GM23338 (cell line): ENCODE measurements at regions not wholly inside any gene's neighbourhood (a gene's known extent, or its start where the extent isn't known, plus 50 kb on each side); places are given as distances from the start of the nearest gene placed in this dataset.

Source experiments
- ATAC-seq: fragments of 200-7000 bp; cut with Tn5 transposase; 3 replicates; pipeline ENCODE4 v1.9.1; 2020
- DNase-seq: peaks from one replicate; pipeline ENCODE4 v3.0.0-alpha.2; 2015; ENCODE audit warnings: low spot score
- H2AFZ ChIP-seq: fragments of 200-600 bp; sonication (generic); 2 replicates; pipeline ENCODE4 v1.8.0; 2016; ENCODE audit warnings: antibody characterized with exemption, mild to moderate bottlenecking, moderate library complexity
- H3F3A ChIP-seq: fragments of 200-600 bp; sonication (generic); replicated peaks from 2 replicates; pipeline ENCODE4 v1.8.0; 2017; ENCODE audit warnings: antibody characterized with exemption, mixed run types, low read depth
- H3K27ac ChIP-seq: fragments of 200-600 bp; sonication (generic); 2 replicates; pipeline ENCODE4 v1.6.1; 2016; ENCODE audit warnings: low read depth
- H3K27me3 ChIP-seq: fragments of 200-600 bp; sonication (generic); 2 replicates; pipeline ENCODE4 v1.8.0; 2016; ENCODE audit warnings: mild to moderate bottlenecking, mixed run types, moderate library complexity; ENCODE audit not compliant: insufficient read depth
- H3K36me3 ChIP-seq: fragments of 200-600 bp; sonication (generic); 2 replicates; pipeline ENCODE4 v1.8.0; 2016; ENCODE audit warnings: mild to moderate bottlenecking; ENCODE audit not compliant: insufficient read depth
- H3K4me1 ChIP-seq: fragments of 200-600 bp; sonication (generic); 2 replicates; pipeline ENCODE4 v1.8.0; 2016; ENCODE audit warnings: mild to moderate bottlenecking, moderate library complexity; ENCODE audit not compliant: insufficient read depth
- H3K4me2 ChIP-seq: fragments of 200-600 bp; sonication (generic); 2 replicates; pipeline ENCODE4 v1.7.1; 2017; ENCODE audit warnings: mixed run types
- H3K4me3 ChIP-seq: fragments of 200-600 bp; sonication (generic); 2 replicates; pipeline ENCODE4 v1.6.1; 2016; ENCODE audit warnings: mixed run types
- H3K79me2 ChIP-seq: fragments of 200-600 bp; sonication (generic); replicated peaks from 2 replicates; pipeline ENCODE4 v1.8.0; 2017; ENCODE audit warnings: mild to moderate bottlenecking; ENCODE audit not compliant: insufficient read depth
- H3K9me2 ChIP-seq: fragments of 200-600 bp; sonication (generic); 2 replicates; pipeline ENCODE4 v1.8.0; 2017; ENCODE audit not compliant: insufficient read depth
- H4K20me1 ChIP-seq: fragments of 200-600 bp; sonication (generic); replicated peaks from 2 replicates; pipeline ENCODE4 v1.8.0; 2017; ENCODE audit warnings: mild to moderate bottlenecking; ENCODE audit not compliant: insufficient read depth
- H3K27ac Mint-ChIP-seq: 2 replicates; pipeline ENCODE4 v1.8.0; 2020; ENCODE audit warnings: inconsistent platforms, mild to moderate bottlenecking, moderate library complexity, mixed read lengths
- H3K27me3 Mint-ChIP-seq: 3 replicates; pipeline ENCODE4 v1.8.0; 2022; ENCODE audit warnings: low read depth, mild to moderate bottlenecking, moderate library complexity, mixed read lengths, inconsistent platforms; ENCODE audit not compliant: insufficient read depth, poor library complexity
- H3K36me3 Mint-ChIP-seq: 3 replicates; pipeline ENCODE4 v1.8.0; 2021; ENCODE audit warnings: low read depth, mild to moderate bottlenecking, inconsistent platforms, moderate library complexity, mixed read lengths
- H3K4me1 Mint-ChIP-seq: 3 replicates; pipeline ENCODE4 v1.8.0; 2020; ENCODE audit warnings: mild to moderate bottlenecking, inconsistent platforms, mixed read lengths
- H3K4me3 Mint-ChIP-seq: 3 replicates; pipeline ENCODE4 v1.8.0; 2021; ENCODE audit warnings: moderate library complexity, mild to moderate bottlenecking, inconsistent platforms, mixed read lengths
- H3K9me3 Mint-ChIP-seq: 3 replicates; pipeline ENCODE4 v1.8.0; 2020; ENCODE audit warnings: moderate library complexity, mild to moderate bottlenecking, inconsistent platforms, mixed read lengths
- CREB1 ChIP-seq: fragments of 250-450 bp; sonication (Bioruptor Pico); IDR thresholded peaks from 2 replicates; pipeline ENCODE4 v1.5.0; 2020; ENCODE audit warnings: low read depth, mild to moderate bottlenecking, moderate library complexity
- CTCF ChIP-seq, 2 experiments: fragments of 200-600 bp in 1 of 2; sonication (generic) in 1 of 2; conservative IDR thresholded peaks; 2 replicates each; pipeline versions ENCODE4 v1.5.1 to v1.6.1; 2016 to 2017; ENCODE audit warnings: antibody characterized with exemption in 2 of 2, low read depth in 2 of 2, mild to moderate bottlenecking in 2 of 2, moderate library complexity in 1 of 2
- ETS1 ChIP-seq: IDR thresholded peaks from 2 replicates; pipeline ENCODE4 v1.6.1; 2016; ENCODE audit warnings: antibody characterized with exemption
- EZH2phosphoT487 ChIP-seq: fragments of 200-600 bp; sonication (generic); IDR thresholded peaks from one replicate; pipeline ENCODE4 v1.8.1; 2018; ENCODE audit warnings: antibody characterized with exemption; ENCODE audit not compliant: unreplicated experiment
- NANOG ChIP-seq: IDR thresholded peaks from 2 replicates; pipeline ENCODE4 v1.6.1; 2016; ENCODE audit warnings: antibody characterized with exemption, borderline replicate concordance
- STAT1 ChIP-seq: IDR thresholded peaks from one replicate; pipeline ENCODE4 v1.6.1; 2016; ENCODE audit warnings: antibody characterized with exemption; ENCODE audit not compliant: unreplicated experiment
- ZNF331 ChIP-seq: fragments of 250-450 bp; sonication (Bioruptor Pico); IDR thresholded peaks from 2 replicates; pipeline ENCODE4 v1.5.0; 2020; ENCODE audit warnings: low read depth, mild to moderate bottlenecking, moderate library complexity
- ZNF462 ChIP-seq: fragments of 250-450 bp; sonication (Bioruptor Pico); IDR thresholded peaks from 2 replicates; pipeline ENCODE4 v1.5.0; 2020; ENCODE audit warnings: mild to moderate bottlenecking, moderate library complexity

- TF ChIP-seq ZNF331 (CRISPR knock-in tag) (no peak), EZH2phosphoT487 (no peak), STAT1 (no peak), CTCF (conservative IDR thresholded peaks at IDR 0.05; ENCODE audit: low read depth in 2 of 2) (no peak)
- ATAC-seq: no peak
- H3K27me3 Mint-ChIP-seq: no peaks in the 10 kb centered on the region
- H3K27ac ChIP-seq: no peak overlapping the region
- peaks cover 32% of the 10 kb centered on the region; the same call in 2 of the 3 replicates for H3K9me3 Mint-ChIP-seq
- no peaks in the 10 kb centered on the region for H3K36me3 ChIP-seq
- peaks cover 49% of the 10 kb centered on the region for H3K36me3 Mint-ChIP-seq
- DNase-seq: no peak
- peaks cover 4% of the 10 kb centered on the region for H3K9me2 ChIP-seq
- no peaks in the 10 kb centered on the region for H3K79me2 ChIP-seq
- H4K20me1 ChIP-seq: no peaks in the 10 kb centered on the region
- H3K4me3 ChIP-seq: no peak overlapping the region
- H3K4me1 ChIP-seq: peaks cover 2% of the 10 kb centered on the region; the same call in 1 of the 2 replicates
- H3K27me3 ChIP-seq: no peaks in the 10 kb centered on the region
- H2AFZ ChIP-seq: no peak overlapping the region
- no peak overlapping the region for H3K4me2 ChIP-seq
- no peaks in the 10 kb centered on the region for H3F3A ChIP-seq
- no peak overlapping the region for H3K4me3 Mint-ChIP-seq
- H3K4me1 Mint-ChIP-seq: peaks cover 3% of the 10 kb centered on the region; the same call in 1 of the 3 replicates
- H3K27ac Mint-ChIP-seq: no peak overlapping the region
Measured at GRCh38 chr6:141174932-141175331, 957.8 kb upstream of the GJE1 start.

- peaks cover 4% of the 10 kb centered on the region for H3K9me2 ChIP-seq
- no peak overlapping the region for H3K27ac ChIP-seq
- Mint-ChIP-seq H3K9me3 (peaks cover 34% of the 10 kb centered on the region; the same call in 2 of the 3 replicates), H3K4me3 (no peak overlapping the region), H3K27ac (no peak overlapping the region), H3K36me3 (peaks cover 54% of the 10 kb centered on the region), H3K27me3 (no peaks in the 10 kb centered on the region), H3K4me1 (peaks cover 11% of the 10 kb centered on the region)
- H3K4me3 ChIP-seq: no peak overlapping the region
- H3K79me2 ChIP-seq: no peaks in the 10 kb centered on the region
- no peak for ATAC-seq
- DNase-seq: no peak
- H3K36me3 ChIP-seq: no peaks in the 10 kb centered on the region
- H4K20me1 ChIP-seq: no peaks in the 10 kb centered on the region
- H3K4me2 ChIP-seq: no peak overlapping the region
- no peak for TF ChIP-seq STAT1
- no peak for TF ChIP-seq ETS1
- TF ChIP-seq EZH2phosphoT487: no peak
- no peak for TF ChIP-seq ZNF331 (CRISPR knock-in tag)
- no peak for TF ChIP-seq CREB1
- no peak for TF ChIP-seq ZNF462 (CRISPR knock-in tag)
- no peak for TF ChIP-seq NANOG
- H3K4me1 ChIP-seq: peaks cover 12% of the 10 kb centered on the region; the same call in 1 of the 2 replicates
- no peak overlapping the region for H2AFZ ChIP-seq
- H3F3A ChIP-seq: no peaks in the 10 kb centered on the region
- no peaks in the 10 kb centered on the region for H3K27me3 ChIP-seq
Measured at GRCh38 chr6:141173529-141173928, 959.2 kb upstream of the GJE1 start.
